Spinal cord (tissue), 9 donors: ENCODE measurements at regions not wholly inside any gene's neighbourhood (a gene's known extent, or its start where the extent isn't known, plus 50 kb on each side); places are given as distances from the start of the nearest gene placed in this dataset.

Source experiments
- DNase-seq, 6 donors: peaks; one replicate each; pipeline versions ENCODE4 v3.0.0 to v3.0.0-alpha.2; 2013 to 2015; ENCODE audit warnings: low spot score in 6 of 6, low read depth in 4 of 6
- H3K27ac ChIP-seq: one replicate; pipeline ENCODE4 v1.5.1; 2013; ENCODE audit warnings: low read depth, low read length, control low read depth
- H3K27me3 ChIP-seq: one replicate; pipeline ENCODE4 v1.6.1; 2013; ENCODE audit warnings: low read length; ENCODE audit not compliant: control insufficient read depth, insufficient read depth
- H3K36me3 ChIP-seq: one replicate; pipeline ENCODE4 v1.6.1; 2013; ENCODE audit warnings: low read length; ENCODE audit not compliant: control insufficient read depth, insufficient read depth
- H3K4me1 ChIP-seq: one replicate; pipeline ENCODE4 v1.6.1; 2013; ENCODE audit warnings: low read length; ENCODE audit not compliant: control insufficient read depth, insufficient read depth
- H3K4me3 ChIP-seq: one replicate; pipeline ENCODE4 v1.5.1; 2013; ENCODE audit warnings: low read depth, low read length, control low read depth
- H3K9me3 ChIP-seq: one replicate; pipeline ENCODE4 v1.6.1; 2013; ENCODE audit warnings: low read length; ENCODE audit not compliant: control insufficient read depth, insufficient read depth
- WGBS: methylation state at CpG from one replicate; pipeline ENCODE4 v1.1.5; 2013; ENCODE audit warnings: missing lambda C conversion rate; ENCODE audit not compliant: insufficient coverage; 5-methylcytosine and 5-hydroxymethylcytosine counted together
- donor health status: healthy.

GRCh38 chr12:114982760-114983159 is 298.8 kb upstream of the TBX3 start:
- WGBS = 40% methylated on average over 1 of the region's 2 CpGs
- Histone ChIP-seq H3K4me3 (no peak overlapping the region), H3K4me1 (no peaks in the 10 kb centered on the region), H3K27me3 (no peaks in the 10 kb centered on the region), H3K36me3 (no peaks in the 10 kb centered on the region), H3K9me3 (no peaks in the 10 kb centered on the region), H3K27ac (no peak overlapping the region)
- peak in 1 of 6 donors; percentile 47 for DNase-seq

GRCh38 chr12:114981036-114981435 is 297.1 kb upstream of the TBX3 start:
- Histone ChIP-seq H3K4me1 (no peaks in the 10 kb centered on the region), H3K4me3 (no peak overlapping the region), H3K9me3 (no peaks in the 10 kb centered on the region), H3K36me3 (no peaks in the 10 kb centered on the region), H3K27me3 (no peaks in the 10 kb centered on the region), H3K27ac (no peak overlapping the region)
- no peak for DNase-seq
- 96% methylated on average over 4 of the region's 4 CpGs for WGBS

GRCh38 chr12:114976959-114977358 is 293.0 kb upstream of the TBX3 start:
- Histone ChIP-seq H3K27me3 (no peaks in the 10 kb centered on the region), H3K9me3 (no peaks in the 10 kb centered on the region), H3K36me3 (no peaks in the 10 kb centered on the region), H3K4me1 (no peaks in the 10 kb centered on the region), H3K4me3 (no peak overlapping the region), H3K27ac (no peak overlapping the region)
- no peak for DNase-seq

GRCh38 chr12:114976372-114976771 is 292.4 kb upstream of the TBX3 start:
- Histone ChIP-seq H3K27ac (no peak overlapping the region), H3K4me3 (no peak overlapping the region), H3K36me3 (no peaks in the 10 kb centered on the region), H3K9me3 (no peaks in the 10 kb centered on the region), H3K27me3 (no peaks in the 10 kb centered on the region), H3K4me1 (no peaks in the 10 kb centered on the region)
- no CpG with 5 or more reads among the region's 2 CpGs for WGBS
- DNase-seq = no peak

- 83% methylated on average over 1 of the region's 4 CpGs for WGBS
- no peak overlapping the region for H3K27ac ChIP-seq
- H3K4me1 ChIP-seq = no peaks in the 10 kb centered on the region
- H3K27me3 ChIP-seq = no peaks in the 10 kb centered on the region
- no peaks in the 10 kb centered on the region for H3K36me3 ChIP-seq
- H3K4me3 ChIP-seq = no peak overlapping the region
- no peaks in the 10 kb centered on the region for H3K9me3 ChIP-seq
- no peak for DNase-seq
Observed at GRCh38 chr12:114975640-114976310, 291.8 kb upstream of the TBX3 start.

- no peak overlapping the region for H3K4me3 ChIP-seq
- H3K27me3 ChIP-seq = no peaks in the 10 kb centered on the region
- WGBS = no CpG with 5 or more reads among the region's 6 CpGs
- DNase-seq = no peak
- H3K9me3 ChIP-seq = no peaks in the 10 kb centered on the region
- no peaks in the 10 kb centered on the region for H3K4me1 ChIP-seq
- H3K27ac ChIP-seq = no peak overlapping the region
- no peaks in the 10 kb centered on the region for H3K36me3 ChIP-seq
Observed at GRCh38 chr12:114974826-114975639, 291.1 kb upstream of the TBX3 start.

- Histone ChIP-seq H3K4me1 (no peaks in the 10 kb centered on the region), H3K36me3 (no peaks in the 10 kb centered on the region), H3K27ac (no peak overlapping the region), H3K4me3 (no peak overlapping the region), H3K27me3 (no peaks in the 10 kb centered on the region), H3K9me3 (no peaks in the 10 kb centered on the region)
- DNase-seq = no peak
- no CpG with 5 or more reads among the region's 2 CpGs for WGBS
Observed at GRCh38 chr12:114974333-114974732, 290.4 kb upstream of the TBX3 start.

- DNase-seq = no peak
- H3K4me3 ChIP-seq = no peak overlapping the region
- no peak overlapping the region for H3K27ac ChIP-seq
- no peaks in the 10 kb centered on the region for H3K4me1 ChIP-seq
- H3K36me3 ChIP-seq = no peaks in the 10 kb centered on the region
- no peaks in the 10 kb centered on the region for H3K9me3 ChIP-seq
- H3K27me3 ChIP-seq = no peaks in the 10 kb centered on the region
- 74% methylated on average over 2 of the region's 4 CpGs for WGBS
Observed at GRCh38 chr12:114968727-114969126, 284.8 kb upstream of the TBX3 start.

- Histone ChIP-seq H3K4me1 (no peaks in the 10 kb centered on the region), H3K36me3 (no peaks in the 10 kb centered on the region), H3K9me3 (no peaks in the 10 kb centered on the region), H3K27me3 (no peaks in the 10 kb centered on the region), H3K27ac (no peak overlapping the region), H3K4me3 (no peak overlapping the region)
- DNase-seq = no peak
- WGBS = 76% methylated on average over 3 of the region's 5 CpGs
Observed at GRCh38 chr12:114967151-114967550, 283.2 kb upstream of the TBX3 start.

- Histone ChIP-seq H3K36me3 (no peaks in the 10 kb centered on the region), H3K27me3 (no peaks in the 10 kb centered on the region), H3K27ac (no peak overlapping the region), H3K4me3 (no peak overlapping the region), H3K4me1 (no peaks in the 10 kb centered on the region), H3K9me3 (no peaks in the 10 kb centered on the region)
- DNase-seq = no peak
- no CpG with 5 or more reads among the region's 2 CpGs for WGBS
Observed at GRCh38 chr12:114964841-114965240, 280.9 kb upstream of the TBX3 start.
